H1 (cell line): ENCODE measurements at regions not wholly inside any gene's neighbourhood (a gene's known extent, or its start where the extent isn't known, plus 50 kb on each side); places are given as distances from the start of the nearest gene placed in this dataset.

Experiments
- BRCA1 ChIP-seq: IDR thresholded peaks from 2 replicates; pipeline ENCODE4 v1.6.1; 2012; ENCODE audit warnings: low read depth, low read length, improper control_type of control experiment
- CREB1 ChIP-seq: IDR thresholded peaks from 2 replicates; pipeline ENCODE4 v1.6.1; 2012; ENCODE audit warnings: inconsistent platforms
- EGR1 ChIP-seq: IDR thresholded peaks from 2 replicates; pipeline ENCODE4 v1.6.1; 2011; ENCODE audit warnings: low read depth, low read length, borderline replicate concordance
- JUN ChIP-seq: IDR thresholded peaks from 2 replicates; pipeline ENCODE4 v1.6.1; 2011; ENCODE audit warnings: low read depth, mild to moderate bottlenecking, improper control_type of control experiment, low read length
- JUND ChIP-seq: IDR thresholded peaks from 2 replicates; pipeline ENCODE4 v1.6.1; 2011; ENCODE audit warnings: mild to moderate bottlenecking, improper control_type of control experiment, low read length
- POLR2A ChIP-seq, 2 experiments: IDR thresholded peaks; 1 replicate in 1 of 2; 2 replicates in 1 of 2; pipeline ENCODE4 v1.6.1; 2011; ENCODE audit warnings: low read depth in 2 of 2, low read length in 2 of 2, mild to moderate bottlenecking in 2 of 2; ENCODE audit errors: control extremely low read depth in 1 of 2
- RAD21 ChIP-seq, 2 experiments: IDR thresholded peaks in 1 of 2; conservative IDR thresholded peaks in 1 of 2; 2 replicates each; pipeline ENCODE4 v1.6.1; 2011; ENCODE audit warnings: low read depth in 2 of 2, low read length in 2 of 2, improper control_type of control experiment in 1 of 2, inconsistent platforms in 1 of 2, mild to moderate bottlenecking in 1 of 2, moderate library complexity in 1 of 2
- SAP30 ChIP-seq: fragments of 300-600 bp; sonication (generic); IDR thresholded peaks from 2 replicates; pipeline ENCODE4 v1.7.1; 2012; ENCODE audit warnings: low read length, moderate library complexity, mild to moderate bottlenecking, inconsistent platforms; ENCODE audit not compliant: insufficient read depth, insufficient replicate concordance
- SRF ChIP-seq: IDR thresholded peaks from 2 replicates; pipeline ENCODE4 v1.6.1; 2011; ENCODE audit warnings: mild to moderate bottlenecking, low read depth, low read length, moderate library complexity
- TAF1 ChIP-seq: IDR thresholded peaks from 2 replicates; pipeline ENCODE4 v1.6.1; 2011; ENCODE audit warnings: mild to moderate bottlenecking, low read depth, low read length
- TBP ChIP-seq: IDR thresholded peaks from 2 replicates; pipeline ENCODE4 v1.6.1; 2011; ENCODE audit warnings: low read depth, low read length, improper control_type of control experiment
- YY1 ChIP-seq: IDR thresholded peaks from 2 replicates; pipeline ENCODE4 v1.6.1; 2011; ENCODE audit warnings: low read depth, mild to moderate bottlenecking, low read length
- ZNF274 ChIP-seq: IDR thresholded peaks from 2 replicates; pipeline ENCODE4 v1.7.0; 2012; ENCODE audit warnings: low read length, borderline replicate concordance; ENCODE audit errors: extremely low read depth
- TF ChIP-seq, protein P1 (sequence below), 3 experiments: IDR thresholded peaks; 1 replicate in 2 of 3; 2 replicates in 1 of 3; pipeline versions ENCODE4 v1.5.1 to v1.6.1; 2011; ENCODE audit warnings: low read length in 3 of 3, mild to moderate bottlenecking in 3 of 3, inconsistent platforms in 2 of 3, low read depth in 1 of 3, moderate library complexity in 1 of 3; ENCODE audit not compliant: insufficient read depth in 1 of 3; ENCODE audit errors: control extremely low read depth in 1 of 3

DNA sequence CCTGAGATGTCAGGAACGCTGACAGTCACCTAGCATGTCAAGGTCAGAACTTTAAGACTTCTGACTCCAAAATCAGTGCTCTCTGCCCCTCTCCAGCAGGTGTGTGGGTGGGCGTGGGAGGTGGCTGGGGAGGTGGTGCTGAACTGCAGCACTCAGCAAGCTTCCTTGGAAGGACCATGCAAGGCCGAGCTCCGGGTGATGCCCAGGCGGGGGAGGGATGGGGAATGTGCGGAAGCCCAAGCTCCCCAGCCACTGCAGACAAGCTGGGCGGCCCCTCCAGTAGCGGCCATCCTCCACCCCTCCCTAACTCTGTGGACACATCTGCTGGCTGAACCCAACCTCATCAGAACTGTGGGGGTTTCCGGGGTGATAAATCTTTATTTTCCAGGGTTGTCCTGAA is 296.6 kb downstream of the TLE3 start:
- no peak for TF ChIP-seq SAP30
- no peak for TF ChIP-seq YY1
- TF ChIP-seq TAF1, result no peak
- TF ChIP-seq, protein P1, sequence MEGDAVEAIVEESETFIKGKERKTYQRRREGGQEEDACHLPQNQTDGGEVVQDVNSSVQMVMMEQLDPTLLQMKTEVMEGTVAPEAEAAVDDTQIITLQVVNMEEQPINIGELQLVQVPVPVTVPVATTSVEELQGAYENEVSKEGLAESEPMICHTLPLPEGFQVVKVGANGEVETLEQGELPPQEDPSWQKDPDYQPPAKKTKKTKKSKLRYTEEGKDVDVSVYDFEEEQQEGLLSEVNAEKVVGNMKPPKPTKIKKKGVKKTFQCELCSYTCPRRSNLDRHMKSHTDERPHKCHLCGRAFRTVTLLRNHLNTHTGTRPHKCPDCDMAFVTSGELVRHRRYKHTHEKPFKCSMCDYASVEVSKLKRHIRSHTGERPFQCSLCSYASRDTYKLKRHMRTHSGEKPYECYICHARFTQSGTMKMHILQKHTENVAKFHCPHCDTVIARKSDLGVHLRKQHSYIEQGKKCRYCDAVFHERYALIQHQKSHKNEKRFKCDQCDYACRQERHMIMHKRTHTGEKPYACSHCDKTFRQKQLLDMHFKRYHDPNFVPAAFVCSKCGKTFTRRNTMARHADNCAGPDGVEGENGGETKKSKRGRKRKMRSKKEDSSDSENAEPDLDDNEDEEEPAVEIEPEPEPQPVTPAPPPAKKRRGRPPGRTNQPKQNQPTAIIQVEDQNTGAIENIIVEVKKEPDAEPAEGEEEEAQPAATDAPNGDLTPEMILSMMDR (IDR thresholded peaks at IDR 0.05; ENCODE audit: control extremely low read depth in 1 of 3, insufficient read depth in 1 of 3, low read depth in 1 of 3, low read length in 3 of 3), result no peak
- no peak for TF ChIP-seq ZNF274
- no peak for TF ChIP-seq SRF
- no peak for TF ChIP-seq RAD21 (IDR thresholded peaks at IDR 0.05 in 1 of 2, conservative IDR thresholded peaks at IDR 0.05 in 1 of 2; ENCODE audit: low read depth in 2 of 2, low read length in 2 of 2)
- no peak for TF ChIP-seq JUND
- no peak for TF ChIP-seq JUN
- TF ChIP-seq CREB1, result no peak
- no peak for TF ChIP-seq BRCA1
- no peak for TF ChIP-seq TBP
- TF ChIP-seq POLR2A (IDR thresholded peaks at IDR 0.05; ENCODE audit: control extremely low read depth in 1 of 2, low read depth in 2 of 2, low read length in 2 of 2), result no peak
- no peak for TF ChIP-seq EGR1
